ENCODE measurements at regions not wholly inside any gene's neighbourhood (a gene's known extent, or its start where the extent isn't known, plus 50 kb on each side); places are given as distances from the start of the nearest gene placed in this dataset.

GRCh38 chr1:106705971-106706370 lies 350.5 kb upstream of the PRMT6 start:
- BruUV-seq (replicated peaks), result no TSS peak
- no peak for FAIRE-seq

GRCh38 chr1:106717591-106717990 lies 338.9 kb upstream of the PRMT6 start:
- in situ Hi-C loops (cut with MboI) (no loop called here), intact Hi-C loops (cut with micrococcal nuclease; ENCODE audit: unreplicated experiment) (no loop called here)
- Histone ChIP-seq H3K79me2 (ENCODE audit: control insufficient read depth, insufficient read depth, low read length) (no peaks in the 10 kb centered on the region), H3K27ac (ENCODE audit: control insufficient read depth, insufficient read depth) (no peak overlapping the region), H3K4me1 (ENCODE audit: control insufficient read depth, insufficient read depth, low read length) (no peaks in the 10 kb centered on the region), H2AFZ (ENCODE audit: control insufficient read depth, low read depth, low read length) (no peak overlapping the region), H3K9me3 (replicated peaks; ENCODE audit: control insufficient read depth, insufficient read depth, low read length) (no peaks in the 10 kb centered on the region), H3K36me3 (ENCODE audit: control insufficient read depth in 2 of 2, insufficient read depth in 2 of 2, low read length in 1 of 2) (no peaks in the 10 kb centered on the region), H3K9ac (ENCODE audit: control insufficient read depth, insufficient read depth, low read length) (no peak overlapping the region), H4K20me1 (ENCODE audit: control insufficient read depth, insufficient read depth) (no peaks in the 10 kb centered on the region), H3K4me3 (no peak overlapping the region), H3K27me3 (replicated peaks in 1 of 2; ENCODE audit: control insufficient read depth in 2 of 2, insufficient read depth in 2 of 2, low read length in 1 of 2) (no peaks in the 10 kb centered on the region), H3K4me2 (ENCODE audit: control insufficient read depth, insufficient read depth) (no peak overlapping the region)
- no peak for ATAC-seq
- WGBS (ENCODE audit: insufficient coverage, insufficient replicate concordance, low lambda C conversion rate, missing lambda C conversion rate), result 51% methylated on average over 7 of the region's 7 CpGs
- ChIA-PET CTCF (no interaction called here), RAD21 (ENCODE audit: unreplicated experiment) (no interaction called here), POLR2A (no interaction called here), SMC1A (ENCODE audit: uncharacterized antibody, unreplicated experiment) (no interaction called here)
- BruUV-seq (replicated peaks), result no TSS peak
- FAIRE-seq, result no peak
- no peak for DNase-seq (ENCODE audit: low read depth, low spot score)
- TF ChIP-seq WRNIP1 (IDR thresholded peaks at IDR 0.05; ENCODE audit: borderline replicate concordance, low read depth, low read length) (no peak), NFIC (IDR thresholded peaks at IDR 0.05; ENCODE audit: low read depth, low read length) (no peak), ZNF24 (IDR thresholded peaks at IDR 0.05) (no peak), IRF5 (IDR thresholded peaks at IDR 0.05; ENCODE audit: borderline replicate concordance) (no peak)
- TF ChIP-seq, protein P1, sequence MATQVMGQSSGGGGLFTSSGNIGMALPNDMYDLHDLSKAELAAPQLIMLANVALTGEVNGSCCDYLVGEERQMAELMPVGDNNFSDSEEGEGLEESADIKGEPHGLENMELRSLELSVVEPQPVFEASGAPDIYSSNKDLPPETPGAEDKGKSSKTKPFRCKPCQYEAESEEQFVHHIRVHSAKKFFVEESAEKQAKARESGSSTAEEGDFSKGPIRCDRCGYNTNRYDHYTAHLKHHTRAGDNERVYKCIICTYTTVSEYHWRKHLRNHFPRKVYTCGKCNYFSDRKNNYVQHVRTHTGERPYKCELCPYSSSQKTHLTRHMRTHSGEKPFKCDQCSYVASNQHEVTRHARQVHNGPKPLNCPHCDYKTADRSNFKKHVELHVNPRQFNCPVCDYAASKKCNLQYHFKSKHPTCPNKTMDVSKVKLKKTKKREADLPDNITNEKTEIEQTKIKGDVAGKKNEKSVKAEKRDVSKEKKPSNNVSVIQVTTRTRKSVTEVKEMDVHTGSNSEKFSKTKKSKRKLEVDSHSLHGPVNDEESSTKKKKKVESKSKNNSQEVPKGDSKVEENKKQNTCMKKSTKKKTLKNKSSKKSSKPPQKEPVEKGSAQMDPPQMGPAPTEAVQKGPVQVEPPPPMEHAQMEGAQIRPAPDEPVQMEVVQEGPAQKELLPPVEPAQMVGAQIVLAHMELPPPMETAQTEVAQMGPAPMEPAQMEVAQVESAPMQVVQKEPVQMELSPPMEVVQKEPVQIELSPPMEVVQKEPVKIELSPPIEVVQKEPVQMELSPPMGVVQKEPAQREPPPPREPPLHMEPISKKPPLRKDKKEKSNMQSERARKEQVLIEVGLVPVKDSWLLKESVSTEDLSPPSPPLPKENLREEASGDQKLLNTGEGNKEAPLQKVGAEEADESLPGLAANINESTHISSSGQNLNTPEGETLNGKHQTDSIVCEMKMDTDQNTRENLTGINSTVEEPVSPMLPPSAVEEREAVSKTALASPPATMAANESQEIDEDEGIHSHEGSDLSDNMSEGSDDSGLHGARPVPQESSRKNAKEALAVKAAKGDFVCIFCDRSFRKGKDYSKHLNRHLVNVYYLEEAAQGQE (IDR thresholded peaks at IDR 0.05; ENCODE audit: low read depth, low read length), result no peak
- TF ChIP-seq, protein P2, sequence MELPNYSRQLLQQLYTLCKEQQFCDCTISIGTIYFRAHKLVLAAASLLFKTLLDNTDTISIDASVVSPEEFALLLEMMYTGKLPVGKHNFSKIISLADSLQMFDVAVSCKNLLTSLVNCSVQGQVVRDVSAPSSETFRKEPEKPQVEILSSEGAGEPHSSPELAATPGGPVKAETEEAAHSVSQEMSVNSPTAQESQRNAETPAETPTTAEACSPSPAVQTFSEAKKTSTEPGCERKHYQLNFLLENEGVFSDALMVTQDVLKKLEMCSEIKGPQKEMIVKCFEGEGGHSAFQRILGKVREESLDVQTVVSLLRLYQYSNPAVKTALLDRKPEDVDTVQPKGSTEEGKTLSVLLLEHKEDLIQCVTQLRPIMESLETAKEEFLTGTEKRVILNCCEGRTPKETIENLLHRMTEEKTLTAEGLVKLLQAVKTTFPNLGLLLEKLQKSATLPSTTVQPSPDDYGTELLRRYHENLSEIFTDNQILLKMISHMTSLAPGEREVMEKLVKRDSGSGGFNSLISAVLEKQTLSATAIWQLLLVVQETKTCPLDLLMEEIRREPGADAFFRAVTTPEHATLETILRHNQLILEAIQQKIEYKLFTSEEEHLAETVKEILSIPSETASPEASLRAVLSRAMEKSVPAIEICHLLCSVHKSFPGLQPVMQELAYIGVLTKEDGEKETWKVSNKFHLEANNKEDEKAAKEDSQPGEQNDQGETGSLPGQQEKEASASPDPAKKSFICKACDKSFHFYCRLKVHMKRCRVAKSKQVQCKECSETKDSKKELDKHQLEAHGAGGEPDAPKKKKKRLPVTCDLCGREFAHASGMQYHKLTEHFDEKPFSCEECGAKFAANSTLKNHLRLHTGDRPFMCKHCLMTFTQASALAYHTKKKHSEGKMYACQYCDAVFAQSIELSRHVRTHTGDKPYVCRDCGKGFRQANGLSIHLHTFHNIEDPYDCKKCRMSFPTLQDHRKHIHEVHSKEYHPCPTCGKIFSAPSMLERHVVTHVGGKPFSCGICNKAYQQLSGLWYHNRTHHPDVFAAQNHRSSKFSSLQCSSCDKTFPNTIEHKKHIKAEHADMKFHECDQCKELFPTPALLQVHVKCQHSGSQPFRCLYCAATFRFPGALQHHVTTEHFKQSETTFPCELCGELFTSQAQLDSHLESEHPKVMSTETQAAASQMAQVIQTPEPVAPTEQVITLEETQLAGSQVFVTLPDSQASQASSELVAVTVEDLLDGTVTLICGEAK (IDR thresholded peaks at IDR 0.05; ENCODE audit: borderline replicate concordance), result no peak

More at GRCh38 chr1:106705971-106706370, 350.5 kb upstream of the PRMT6 start:
- H3K9me3 ChIP-seq (replicated peaks; ENCODE audit: control insufficient read depth, insufficient read depth, low read length), result no peaks in the 10 kb centered on the region
- ChIA-PET POLR2A (no interaction called here), CTCF (interaction anchor here (0.6 kb wide), 1 partner anchor 408 kb away, joined by 4 read pairs; no protein-coding TSS in a partner anchor), RAD21 (ENCODE audit: unreplicated experiment) (no interaction called here), SMC1A (ENCODE audit: uncharacterized antibody, unreplicated experiment) (no interaction called here)
- H3K79me2 ChIP-seq (ENCODE audit: control insufficient read depth, insufficient read depth, low read length), result no peaks in the 10 kb centered on the region
- H3K27ac ChIP-seq (ENCODE audit: control insufficient read depth, insufficient read depth), result no peak overlapping the region
- no peaks in the 10 kb centered on the region for H3K4me1 ChIP-seq (ENCODE audit: control insufficient read depth, insufficient read depth, low read length)
- no peak overlapping the region for H3K4me3 ChIP-seq
- DNase-seq (ENCODE audit: low read depth, low spot score), result no peak
- H2AFZ ChIP-seq (ENCODE audit: control insufficient read depth, low read depth, low read length), result no peak overlapping the region
- in situ Hi-C loops (cut with MboI), result no loop called here
- no peak overlapping the region for H3K9ac ChIP-seq (ENCODE audit: control insufficient read depth, insufficient read depth, low read length)
- H3K4me2 ChIP-seq (ENCODE audit: control insufficient read depth, insufficient read depth), result no peak overlapping the region
- intact Hi-C loops (cut with micrococcal nuclease; ENCODE audit: unreplicated experiment), result no loop called here
- H3K27me3 ChIP-seq (replicated peaks in 1 of 2; ENCODE audit: control insufficient read depth in 2 of 2, insufficient read depth in 2 of 2, low read length in 1 of 2), result no peaks in the 10 kb centered on the region
- H3K36me3 ChIP-seq (ENCODE audit: control insufficient read depth in 2 of 2, insufficient read depth in 2 of 2, low read length in 1 of 2), result no peaks in the 10 kb centered on the region
- TF ChIP-seq MEF2B (IDR thresholded peaks at IDR 0.05; ENCODE audit: partially characterized antibody, poor library complexity, severe bottlenecking), result no peak
- TF ChIP-seq BRCA1 (IDR thresholded peaks at IDR 0.05; ENCODE audit: low read depth, low read length), result no peak
- no peak for TF ChIP-seq ZNF207 (IDR thresholded peaks at IDR 0.05; ENCODE audit: borderline replicate concordance)
- TF ChIP-seq SUZ12 (IDR thresholded peaks at IDR 0.05; ENCODE audit: unreplicated experiment), result no peak
- no peak for TF ChIP-seq MTA3 (IDR thresholded peaks at IDR 0.05; ENCODE audit: borderline replicate concordance, low read length)
- no peak for TF ChIP-seq NRF1 (conservative IDR thresholded peaks at IDR 0.05; ENCODE audit: low read depth, low read length)
- H4K20me1 ChIP-seq (ENCODE audit: control insufficient read depth, insufficient read depth), result no peaks in the 10 kb centered on the region
- no peak for ATAC-seq

Measured in GM12878 (cell line).